ENCODE measurements at regions not wholly inside any gene's neighbourhood (a gene's known extent, or its start where the extent isn't known, plus 50 kb on each side); places are given as distances from the start of the nearest gene placed in this dataset.
"Not testable (repeated sequence)": the region's sequence is repeated elsewhere in the genome, so short reads cannot be mapped to it uniquely, and the experiment has no call there.

- H3K79me2 ChIP-seq (ENCODE audit: low read length), result no peaks in the 10 kb centered on the region
- no peak overlapping the region for H3K9ac ChIP-seq (ENCODE audit: low read length)
- H3K9me2 ChIP-seq (replicated peaks; ENCODE audit: insufficient read depth, low read length), result no peaks in the 10 kb centered on the region
- no peak for TF ChIP-seq CTCF (IDR thresholded peaks at IDR 0.05; ENCODE audit: low read length)
- no peak for TF ChIP-seq EZH2phosphoT487 (IDR thresholded peaks at IDR 0.05; ENCODE audit: low read length)
- no peak for TF ChIP-seq EZH2 (optimal IDR thresholded peaks at IDR 0.05; ENCODE audit: low read depth, low read length)
- no peaks in the 10 kb centered on the region for H3K36me3 ChIP-seq (replicated peaks; ENCODE audit: insufficient read depth, low read length)
- H3F3A ChIP-seq (ENCODE audit: insufficient read depth, low read length), result 0 out of 2 replicates have a peak, but pooled peaks cover 5% of the 10 kb centered on the region
- peak overlapping the region; percentile 16; the same call in 1 of the 2 replicates for H3K27ac ChIP-seq (ENCODE audit: low read length)
- H3K4me3 ChIP-seq (ENCODE audit: low read length), result no peak overlapping the region
- no peak overlapping the region for H2AFZ ChIP-seq (ENCODE audit: low read length)
- H3K4me2 ChIP-seq (ENCODE audit: low read depth, low read length), result peak overlapping the region; percentile 28; the same call in 1 of the 2 replicates
- no peaks in the 10 kb centered on the region for H3K27me3 ChIP-seq (replicated peaks; ENCODE audit: insufficient read depth, low read length)
- peaks cover 7% of the 10 kb centered on the region for H3K4me1 ChIP-seq (ENCODE audit: low read length)
- no peaks in the 10 kb centered on the region for H3K9me3 ChIP-seq (replicated peaks; ENCODE audit: insufficient read depth, low read length)
- no peaks in the 10 kb centered on the region for H4K20me1 ChIP-seq (ENCODE audit: insufficient read depth, low read length)
- peak; percentile 82 for DNase-seq
These were observed 69.3 kb downstream of the RBM11 start for GRCh38 chr21:14285147-14285761.

- no peak for DNase-seq
These were observed 68.5 kb downstream of the RBM11 start for GRCh38 chr21:14284481-14284880.

GRCh38 chr21:14281188-14281900 lies 65.4 kb downstream of the RBM11 start:
- not testable (repeated sequence) for H3K4me2 ChIP-seq (ENCODE audit: low read depth, low read length)

More at GRCh38 chr21:14284481-14284880, 68.5 kb downstream of the RBM11 start:
- H3F3A ChIP-seq (ENCODE audit: insufficient read depth, low read length), result 0 out of 2 replicates have a peak, but pooled peaks cover 5% of the 10 kb centered on the region
- H3K27ac ChIP-seq (ENCODE audit: low read length), result no peak overlapping the region
- no peaks in the 10 kb centered on the region for H3K9me2 ChIP-seq (replicated peaks; ENCODE audit: insufficient read depth, low read length)
- H3K4me3 ChIP-seq (ENCODE audit: low read length), result no peak overlapping the region
- no peaks in the 10 kb centered on the region for H3K79me2 ChIP-seq (ENCODE audit: low read length)
- no peak for TF ChIP-seq EZH2phosphoT487 (IDR thresholded peaks at IDR 0.05; ENCODE audit: low read length)
- H3K4me1 ChIP-seq (ENCODE audit: low read length), result peaks cover 7% of the 10 kb centered on the region
- no peaks in the 10 kb centered on the region for H3K27me3 ChIP-seq (replicated peaks; ENCODE audit: insufficient read depth, low read length)
- no peaks in the 10 kb centered on the region for H3K36me3 ChIP-seq (replicated peaks; ENCODE audit: insufficient read depth, low read length)
- H3K4me2 ChIP-seq (ENCODE audit: low read depth, low read length), result no peak overlapping the region
- H3K9ac ChIP-seq (ENCODE audit: low read length), result no peak overlapping the region
- no peaks in the 10 kb centered on the region for H3K9me3 ChIP-seq (replicated peaks; ENCODE audit: insufficient read depth, low read length)
- no peaks in the 10 kb centered on the region for H4K20me1 ChIP-seq (ENCODE audit: insufficient read depth, low read length)
- no peak overlapping the region for H2AFZ ChIP-seq (ENCODE audit: low read length)

More at GRCh38 chr21:14281188-14281900, 65.4 kb downstream of the RBM11 start:
- H3K4me1 ChIP-seq (ENCODE audit: low read length); H4K20me1 ChIP-seq (ENCODE audit: insufficient read depth, low read length); H2AFZ ChIP-seq (ENCODE audit: low read length); H3K36me3 ChIP-seq (replicated peaks; ENCODE audit: insufficient read depth, low read length); DNase-seq; H3K4me3 ChIP-seq (ENCODE audit: low read length); H3K79me2 ChIP-seq (ENCODE audit: low read length); H3K27me3 ChIP-seq (replicated peaks; ENCODE audit: insufficient read depth, low read length); H3K9me2 ChIP-seq (replicated peaks; ENCODE audit: insufficient read depth, low read length); H3F3A ChIP-seq (ENCODE audit: insufficient read depth, low read length); H3K9me3 ChIP-seq (replicated peaks; ENCODE audit: insufficient read depth, low read length); H3K27ac ChIP-seq (ENCODE audit: low read length); H3K9ac ChIP-seq (ENCODE audit: low read length): not testable (repeated sequence)
